HG02884 (cell line): ENCODE measurements at regions not wholly inside any gene's neighbourhood (a gene's known extent, or its start where the extent isn't known, plus 50 kb on each side); places are given as distances from the start of the nearest gene placed in this dataset.
"Not testable (repeated sequence)": the region's sequence is repeated elsewhere in the genome, so short reads cannot be mapped to it uniquely, and the experiment has no call there.

ENCODE experiments used
- ATAC-seq: cut with Tn5 transposase; IDR thresholded peaks from one replicate; pipeline ENCODE4 v1.9.1; 2021; ENCODE audit warnings: mild to moderate bottlenecking, moderate library complexity; ENCODE audit not compliant: unreplicated experiment

- ATAC-seq, result no peak
Measured at GRCh38 chr10:10755490-10755889, 262.2 kb upstream of the CELF2 start.

GRCh38 chr10:10758306-10758705, 259.4 kb upstream of the CELF2 start:
- ATAC-seq, result no peak

- ATAC-seq, result not testable (repeated sequence)
Measured at GRCh38 chr10:10759806-10760205, 257.9 kb upstream of the CELF2 start.

GRCh38 chr10:10765017-10765416, 252.7 kb upstream of the CELF2 start:
- ATAC-seq, result no peak

GRCh38 chr10:10772411-10772810, 245.3 kb upstream of the CELF2 start:
- no peak for ATAC-seq

GRCh38 chr10:10772874-10773508, 244.7 kb upstream of the CELF2 start:
- ATAC-seq, result no peak

GRCh38 chr10:10774416-10774815, 243.3 kb upstream of the CELF2 start:
- no peak for ATAC-seq

- ATAC-seq, result no peak
Measured at GRCh38 chr10:10776363-10776762, 241.3 kb upstream of the CELF2 start.

GRCh38 chr10:10777279-10777678, 240.4 kb upstream of the CELF2 start:
- no peak for ATAC-seq

- no peak for ATAC-seq
Measured at GRCh38 chr10:10777723-10778122, 239.9 kb upstream of the CELF2 start.

- no peak for ATAC-seq
Measured at GRCh38 chr10:10778959-10779358, 238.7 kb upstream of the CELF2 start.

- no peak for ATAC-seq
Measured at GRCh38 chr10:10779511-10779910, 238.2 kb upstream of the CELF2 start.

GRCh38 chr10:10780746-10781145, 236.9 kb upstream of the CELF2 start:
- no peak for ATAC-seq

- ATAC-seq, result no peak
Measured at GRCh38 chr10:10782603-10783002, 235.1 kb upstream of the CELF2 start.

GRCh38 chr10:10785627-10786026, 232.0 kb upstream of the CELF2 start:
- ATAC-seq, result no peak

- ATAC-seq, result no peak
Measured at GRCh38 chr10:10786109-10787090, 231.3 kb upstream of the CELF2 start.

- no peak for ATAC-seq
Measured at GRCh38 chr10:10787586-10787985, 230.1 kb upstream of the CELF2 start.

GRCh38 chr10:10788761-10789160, 228.9 kb upstream of the CELF2 start:
- ATAC-seq, result no peak

GRCh38 chr10:10791869-10792268, 225.8 kb upstream of the CELF2 start:
- no peak for ATAC-seq

- no peak for ATAC-seq
Measured at GRCh38 chr10:10792681-10793080, 225.0 kb upstream of the CELF2 start.

- no peak for ATAC-seq
Measured at GRCh38 chr10:10794046-10794445, 223.6 kb upstream of the CELF2 start.

- no peak for ATAC-seq
Measured at GRCh38 chr10:10794791-10795191, 222.9 kb upstream of the CELF2 start.
